ENCODE measurements at regions not wholly inside any gene's neighbourhood (a gene's known extent, or its start where the extent isn't known, plus 50 kb on each side); places are given as distances from the start of the nearest gene placed in this dataset.

GRCh38 chr4:32106767-32107166, 1386.6 kb downstream of the PCDH7 start:
- no peak for DNase-seq

- DNase-seq, result no peak
Observed at GRCh38 chr4:32112891-32113290, 1392.7 kb downstream of the PCDH7 start.

GRCh38 chr4:32117693-32118092, 1397.5 kb downstream of the PCDH7 start:
- DNase-seq, result no peak

GRCh38 chr4:32119907-32120306, 1399.7 kb downstream of the PCDH7 start:
- no peak for DNase-seq

GRCh38 chr4:32128549-32128948, 1408.4 kb downstream of the PCDH7 start:
- DNase-seq, result no peak

GRCh38 chr4:32129967-32130366, 1409.8 kb downstream of the PCDH7 start:
- no peak for DNase-seq

- no peak for DNase-seq
Observed at GRCh38 chr4:32133141-32133540, 1413.0 kb downstream of the PCDH7 start.

GRCh38 chr4:32133734-32134133, 1413.6 kb downstream of the PCDH7 start:
- no peak for DNase-seq

GRCh38 chr4:32135642-32136041, 1415.5 kb downstream of the PCDH7 start:
- DNase-seq, result no peak

- DNase-seq, result no peak
Observed at GRCh38 chr4:32136081-32136787, 1416.1 kb downstream of the PCDH7 start.

- no peak for DNase-seq
Observed at GRCh38 chr4:32140636-32141035, 1420.5 kb downstream of the PCDH7 start.

GRCh38 chr4:32142075-32142474, 1421.9 kb downstream of the PCDH7 start:
- DNase-seq, result no peak

GRCh38 chr4:32145987-32146386, 1425.8 kb downstream of the PCDH7 start:
- DNase-seq, result no peak

- no peak for DNase-seq
Observed at GRCh38 chr4:32147446-32148085, 1427.4 kb downstream of the PCDH7 start.

GRCh38 chr4:32148111-32148666, 1428.0 kb downstream of the PCDH7 start:
- DNase-seq, result peak; percentile 35

GRCh38 chr4:32158961-32159360, 1438.8 kb downstream of the PCDH7 start:
- no peak for DNase-seq

- DNase-seq, result no peak
Observed at GRCh38 chr4:32161392-32161791, 1441.2 kb downstream of the PCDH7 start.

- no peak for DNase-seq
Observed at GRCh38 chr4:32163125-32163524, 1443.0 kb downstream of the PCDH7 start.

- no peak for DNase-seq
Observed at GRCh38 chr4:32169841-32170240, 1449.7 kb downstream of the PCDH7 start.

GRCh38 chr4:32172086-32172485, 1451.9 kb downstream of the PCDH7 start:
- no peak for DNase-seq

GRCh38 chr4:32172761-32173160, 1452.6 kb downstream of the PCDH7 start:
- no peak for DNase-seq

GRCh38 chr4:32180086-32180485, 1459.9 kb downstream of the PCDH7 start:
- peak; percentile 6 for DNase-seq

GRCh38 chr4:32184186-32184585, 1464.0 kb downstream of the PCDH7 start:
- DNase-seq, result no peak

GRCh38 chr4:32189130-32189529, 1469.0 kb downstream of the PCDH7 start:
- no peak for DNase-seq
